ENCODE measurements at regions not wholly inside any gene's neighbourhood (a gene's known extent, or its start where the extent isn't known, plus 50 kb on each side); places are given as distances from the start of the nearest gene placed in this dataset.
A peak's percentile ranks its signal among the peaks of the same experiment; 100 is the strongest.

GRCh38 chr16:85991425-85991824 lies 92.5 kb downstream of the IRF8 start:
- no peak for DNase-seq

- no peak for DNase-seq
Measured at GRCh38 chr16:85991856-85992255, 92.9 kb downstream of the IRF8 start.

- no peak for DNase-seq
Measured at GRCh38 chr16:85992359-85992758, 93.4 kb downstream of the IRF8 start.

GRCh38 chr16:85992779-85993178 lies 93.8 kb downstream of the IRF8 start:
- no peak for DNase-seq

GRCh38 chr16:85994492-85995490 lies 95.8 kb downstream of the IRF8 start:
- no peak for DNase-seq

- DNase-seq = no peak
Measured at GRCh38 chr16:85995541-85996423, 96.8 kb downstream of the IRF8 start.

GRCh38 chr16:85996843-85997242 lies 97.9 kb downstream of the IRF8 start:
- no peak for DNase-seq

GRCh38 chr16:85998171-85998867 lies 99.4 kb downstream of the IRF8 start:
- DNase-seq = no peak

GRCh38 chr16:85998868-85999729 lies 100.1 kb downstream of the IRF8 start:
- no peak for DNase-seq

- no peak for DNase-seq
Measured at GRCh38 chr16:85999778-86000177, 100.8 kb downstream of the IRF8 start.

GRCh38 chr16:86002178-86002900 lies 103.4 kb downstream of the IRF8 start:
- DNase-seq = no peak

GRCh38 chr16:86007524-86007923 lies 108.6 kb downstream of the IRF8 start:
- no peak for DNase-seq

- no peak for DNase-seq
Measured at GRCh38 chr16:86010680-86011141, 111.7 kb downstream of the IRF8 start.

- DNase-seq = no peak
Measured at GRCh38 chr16:86011532-86011931, 112.6 kb downstream of the IRF8 start.

GRCh38 chr16:86012221-86012620 lies 113.3 kb downstream of the IRF8 start:
- no peak for DNase-seq

GRCh38 chr16:86013867-86014266 lies 114.9 kb downstream of the IRF8 start:
- DNase-seq = no peak

GRCh38 chr16:86015606-86016005 lies 116.6 kb downstream of the IRF8 start:
- no peak for DNase-seq

- no peak for DNase-seq
Measured at GRCh38 chr16:86016201-86016965, 117.4 kb downstream of the IRF8 start.

- no peak for DNase-seq
Measured at GRCh38 chr16:86018071-86018470, 119.1 kb downstream of the IRF8 start.

GRCh38 chr16:86018487-86018886 lies 119.5 kb downstream of the IRF8 start:
- DNase-seq = peak; percentile 24
